GM12865 (cell line): ENCODE measurements at regions not wholly inside any gene's neighbourhood (a gene's known extent, or its start where the extent isn't known, plus 50 kb on each side); places are given as distances from the start of the nearest gene placed in this dataset.

Experiments
- DNase-seq: peaks from one replicate; pipeline ENCODE4 v3.0.0; 2010; ENCODE audit warnings: low read depth
- H3K4me3 ChIP-seq: 2 replicates; pipeline ENCODE4 v1.5.1; 2011; ENCODE audit warnings: mild to moderate bottlenecking, low read depth, low read length, control low read depth
- CTCF ChIP-seq: IDR thresholded peaks from 2 replicates; pipeline ENCODE4 v1.5.1; 2011; ENCODE audit warnings: low read length, control low read depth, low read depth, inconsistent platforms; ENCODE audit not compliant: insufficient read depth; ENCODE audit errors: missing control alignments

GRCh38 chr2:42856106-42856860 lies 63.9 kb upstream of the HAAO start:
- no peak for DNase-seq
- TF ChIP-seq CTCF: no peak
- H3K4me3 ChIP-seq: no peak overlapping the region

- DNase-seq: no peak
- no peak overlapping the region for H3K4me3 ChIP-seq
- no peak for TF ChIP-seq CTCF
Measured at GRCh38 chr2:42855221-42855970, 63.0 kb upstream of the HAAO start.

- H3K4me3 ChIP-seq: no peak overlapping the region
- DNase-seq: no peak
- no peak for TF ChIP-seq CTCF
Measured at GRCh38 chr2:42854207-42854818, 61.9 kb upstream of the HAAO start.

- no peak for DNase-seq
- H3K4me3 ChIP-seq: no peak overlapping the region
- TF ChIP-seq CTCF: no peak
Measured at GRCh38 chr2:42853549-42854206, 61.3 kb upstream of the HAAO start.

GRCh38 chr2:42852798-42853197 lies 60.4 kb upstream of the HAAO start:
- H3K4me3 ChIP-seq: no peak overlapping the region
- no peak for TF ChIP-seq CTCF
- no peak for DNase-seq

- no peak for TF ChIP-seq CTCF
- no peak for DNase-seq
- no peak overlapping the region for H3K4me3 ChIP-seq
Measured at GRCh38 chr2:42851740-42852250, 59.4 kb upstream of the HAAO start.
